ENCODE measurements at regions not wholly inside any gene's neighbourhood (a gene's known extent, or its start where the extent isn't known, plus 50 kb on each side); places are given as distances from the start of the nearest gene placed in this dataset.
"Not testable (repeated sequence)": the region's sequence is repeated elsewhere in the genome, so short reads cannot be mapped to it uniquely, and the experiment has no call there.

- no peak for DNase-seq (ENCODE audit: low read depth, low spot score)
Observed at GRCh38 chr11:69869311-69869939, 50.2 kb upstream of the FGF3 start.

- DNase-seq (ENCODE audit: low read depth, low spot score), result no peak
Observed at GRCh38 chr11:69870766-69871165, 51.5 kb upstream of the FGF3 start.

- DNase-seq (ENCODE audit: low read depth, low spot score), result no peak
Observed at GRCh38 chr11:69873166-69874077, 54.2 kb upstream of the FGF3 start.

GRCh38 chr11:69874178-69874983 lies 55.2 kb upstream of the FGF3 start:
- no peak for DNase-seq (ENCODE audit: low read depth, low spot score)

- DNase-seq (ENCODE audit: low read depth, low spot score), result peak; percentile 16
Observed at GRCh38 chr11:69874984-69875624, 55.9 kb upstream of the FGF3 start.

- no peak for DNase-seq (ENCODE audit: low read depth, low spot score)
Observed at GRCh38 chr11:69876013-69876412, 56.8 kb upstream of the FGF3 start.

GRCh38 chr11:69877235-69877634 lies 58.0 kb upstream of the FGF3 start:
- DNase-seq (ENCODE audit: low read depth, low spot score), result no peak

GRCh38 chr11:69877704-69878103 lies 58.5 kb upstream of the FGF3 start:
- DNase-seq (ENCODE audit: low read depth, low spot score), result not testable (repeated sequence)

- DNase-seq (ENCODE audit: low read depth, low spot score), result no peak
Observed at GRCh38 chr11:69878144-69878883, 59.1 kb upstream of the FGF3 start.

GRCh38 chr11:69878927-69879728 lies 59.9 kb upstream of the FGF3 start:
- DNase-seq (ENCODE audit: low read depth, low spot score), result no peak

- no peak for DNase-seq (ENCODE audit: low read depth, low spot score)
Observed at GRCh38 chr11:69879729-69880005, 60.5 kb upstream of the FGF3 start.

- no peak for DNase-seq (ENCODE audit: low read depth, low spot score)
Observed at GRCh38 chr11:69880041-69880825, 61.0 kb upstream of the FGF3 start.

- DNase-seq (ENCODE audit: low read depth, low spot score), result no peak
Observed at GRCh38 chr11:69880826-69881445, 61.7 kb upstream of the FGF3 start.

- DNase-seq (ENCODE audit: low read depth, low spot score), result no peak
Observed at GRCh38 chr11:69881467-69882269, 62.5 kb upstream of the FGF3 start.

GRCh38 chr11:69882270-69882608 lies 63.0 kb upstream of the FGF3 start:
- no peak for DNase-seq (ENCODE audit: low read depth, low spot score)

- no peak for DNase-seq (ENCODE audit: low read depth, low spot score)
Observed at GRCh38 chr11:69883292-69884255, 64.4 kb upstream of the FGF3 start.

GRCh38 chr11:69884286-69884685 lies 65.1 kb upstream of the FGF3 start:
- no peak for DNase-seq (ENCODE audit: low read depth, low spot score)
